ENCODE measurements at regions not wholly inside any gene's neighbourhood (a gene's known extent, or its start where the extent isn't known, plus 50 kb on each side); places are given as distances from the start of the nearest gene placed in this dataset.

- Histone ChIP-seq H3K27ac (ENCODE audit: low read depth in 2 of 2, low read length in 2 of 2) (no peak overlapping the region), H3K27me3 (ENCODE audit: control insufficient read depth, insufficient read depth, low read length) (no peaks in the 10 kb centered on the region), H3K4me3 (ENCODE audit: low read length in 3 of 3) (no peak overlapping the region), H3K9ac (ENCODE audit: low read length in 3 of 3) (no peak overlapping the region), H3K36me3 (ENCODE audit: control insufficient read depth in 2 of 3, insufficient read depth in 3 of 3, low read length in 3 of 3) (no peaks in the 10 kb centered on the region), H3K4me1 (ENCODE audit: control insufficient read depth in 2 of 3, insufficient read depth in 2 of 3, low read depth in 1 of 3, low read length in 3 of 3) (peaks cover 0 to 5% (median 4%) of the 10 kb centered on the region in 3 donors), H3K9me3 (ENCODE audit: control insufficient read depth in 2 of 3, insufficient read depth in 1 of 3, low read length in 3 of 3) (no peaks in the 10 kb centered on the region)
- DNase-seq (no peak), FAIRE-seq (no peak)
- no peak for TF ChIP-seq CTCF (IDR thresholded peaks at IDR 0.05; ENCODE audit: borderline replicate concordance, extremely low read depth, insufficient read depth)
- intact Hi-C loops (cut with DNase I) = no loop called here
Measured at GRCh38 chr1:182186757-182187146, 125.2 kb upstream of the ZNF648 start.

- Histone ChIP-seq H3K9ac (ENCODE audit: low read length in 3 of 3) (no peak overlapping the region), H3K9me3 (ENCODE audit: control insufficient read depth in 2 of 3, insufficient read depth in 1 of 3, low read length in 3 of 3) (no peaks in the 10 kb centered on the region), H3K36me3 (ENCODE audit: control insufficient read depth in 2 of 3, insufficient read depth in 3 of 3, low read length in 3 of 3) (no peaks in the 10 kb centered on the region), H3K27me3 (ENCODE audit: control insufficient read depth, insufficient read depth, low read length) (no peaks in the 10 kb centered on the region), H3K27ac (ENCODE audit: low read depth in 2 of 2, low read length in 2 of 2) (peak overlapping the region in 1 of 2 donors; percentile 32), H3K4me3 (ENCODE audit: low read length in 3 of 3) (no peak overlapping the region), H3K4me1 (ENCODE audit: control insufficient read depth in 2 of 3, insufficient read depth in 2 of 3, low read depth in 1 of 3, low read length in 3 of 3) (peaks cover 0 to 5% (median 4%) of the 10 kb centered on the region in 3 donors)
- intact Hi-C loops (cut with DNase I) = no loop called here
- TF ChIP-seq CTCF (IDR thresholded peaks at IDR 0.05; ENCODE audit: borderline replicate concordance, extremely low read depth, insufficient read depth) = no peak
- FAIRE-seq = no peak
- DNase-seq = peak in 3 of 5 donors; percentile 24 to 69 (median 63)
Measured at GRCh38 chr1:182185842-182186756, 124.6 kb upstream of the ZNF648 start.

- no peak for FAIRE-seq
- no peak overlapping the region for H3K4me3 ChIP-seq (ENCODE audit: low read length in 3 of 3)
Measured at GRCh38 chr1:182185136-182185535, 123.6 kb upstream of the ZNF648 start.

More at GRCh38 chr1:182185136-182185535, 123.6 kb upstream of the ZNF648 start:
- Histone ChIP-seq H3K36me3 (ENCODE audit: control insufficient read depth in 2 of 3, insufficient read depth in 3 of 3, low read length in 3 of 3) (no peaks in the 10 kb centered on the region), H3K9ac (ENCODE audit: low read length in 3 of 3) (no peak overlapping the region), H3K27me3 (ENCODE audit: control insufficient read depth, insufficient read depth, low read length) (no peaks in the 10 kb centered on the region), H3K9me3 (ENCODE audit: control insufficient read depth in 2 of 3, insufficient read depth in 1 of 3, low read length in 3 of 3) (no peaks in the 10 kb centered on the region), H3K27ac (ENCODE audit: low read depth in 2 of 2, low read length in 2 of 2) (no peak overlapping the region), H3K4me1 (ENCODE audit: control insufficient read depth in 2 of 3, insufficient read depth in 2 of 3, low read depth in 1 of 3, low read length in 3 of 3) (peaks cover 0 to 5% (median 4%) of the 10 kb centered on the region in 3 donors)
- DNase-seq = no peak
- intact Hi-C loops (cut with DNase I) = no loop called here
- no peak for TF ChIP-seq CTCF (IDR thresholded peaks at IDR 0.05; ENCODE audit: borderline replicate concordance, extremely low read depth, insufficient read depth)

Data from kidney (tissue), 13 donors.